IPS-NIHi11 (cell line): ENCODE measurements at regions not wholly inside any gene's neighbourhood (a gene's known extent, or its start where the extent isn't known, plus 50 kb on each side); places are given as distances from the start of the nearest gene placed in this dataset.

Source experiments
- DNase-seq: peaks from one replicate; pipeline ENCODE4 v3.0.0; 2012; ENCODE audit warnings: mixed read lengths, low spot score

DNA sequence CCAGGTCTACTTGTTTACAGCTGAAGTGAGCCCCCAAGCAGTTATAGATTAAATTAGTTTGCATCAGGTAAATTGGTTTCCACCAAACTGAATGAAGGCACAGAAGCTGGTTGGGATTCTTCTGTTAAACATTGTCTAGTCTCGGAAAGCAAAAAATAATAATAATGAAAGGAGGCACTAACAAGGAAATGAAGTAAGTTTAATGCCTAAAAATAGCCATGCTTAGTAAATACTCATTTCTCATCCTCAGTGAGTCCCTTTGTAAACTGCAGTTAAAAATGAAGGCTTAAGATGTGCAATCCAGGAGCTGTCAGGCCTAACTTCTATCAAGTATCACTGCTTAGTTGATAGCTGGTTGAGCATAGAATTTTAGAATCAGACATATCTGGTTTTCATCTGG, 113.5 kb downstream of the BTG1 start:
- no peak for DNase-seq

DNA sequence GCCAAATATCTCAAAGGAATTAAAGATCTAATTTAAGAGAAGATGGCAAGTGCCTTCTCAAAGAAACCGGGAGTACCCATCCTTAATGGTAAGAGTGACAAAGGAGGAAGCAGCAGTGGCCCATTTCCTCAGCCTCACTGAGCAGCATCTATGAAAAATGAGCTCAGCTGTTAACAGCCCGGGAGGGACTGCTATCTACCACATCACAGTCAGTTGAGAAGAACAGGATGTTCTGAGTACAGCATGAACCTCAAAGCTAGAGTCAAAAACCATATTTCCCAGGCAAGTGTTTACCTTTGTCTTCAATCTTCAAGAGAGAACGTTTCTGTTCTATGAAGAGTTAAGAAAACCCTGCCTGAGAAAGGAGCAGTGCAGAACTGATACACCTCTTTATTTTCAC, 115.0 kb downstream of the BTG1 start:
- no peak for DNase-seq

DNA sequence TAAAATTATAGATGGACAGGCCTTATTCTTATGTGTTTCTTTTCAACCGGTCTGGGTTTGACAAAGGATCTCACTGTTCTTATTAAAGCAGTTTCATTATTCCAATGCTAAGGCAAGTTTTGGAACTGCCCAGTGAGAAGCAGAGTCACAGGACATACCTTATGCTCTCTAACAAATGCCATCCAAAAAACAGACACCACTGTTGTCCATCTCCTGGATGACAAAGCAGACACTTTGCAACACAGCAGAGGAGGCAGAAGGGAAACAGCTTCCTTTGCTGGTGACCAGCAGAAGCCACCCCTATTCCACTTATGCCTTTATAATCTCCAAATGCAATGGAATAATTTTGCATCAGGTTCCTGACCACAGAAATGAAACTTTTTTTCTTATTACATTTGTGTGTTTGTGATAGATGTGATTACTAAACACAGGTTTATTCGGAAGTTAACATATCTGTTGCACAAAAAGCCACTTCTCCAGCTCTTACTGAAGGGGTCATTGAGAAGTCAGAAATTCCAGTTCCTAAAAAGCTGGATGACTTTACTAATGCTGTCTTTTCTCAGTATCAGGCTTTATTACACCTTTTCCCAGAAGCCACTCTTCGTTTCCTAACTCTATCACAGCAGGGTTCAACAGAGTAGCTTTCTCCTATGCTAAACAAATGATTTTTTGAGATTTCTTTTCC, 115.6 kb downstream of the BTG1 start:
- DNase-seq: no peak

DNA sequence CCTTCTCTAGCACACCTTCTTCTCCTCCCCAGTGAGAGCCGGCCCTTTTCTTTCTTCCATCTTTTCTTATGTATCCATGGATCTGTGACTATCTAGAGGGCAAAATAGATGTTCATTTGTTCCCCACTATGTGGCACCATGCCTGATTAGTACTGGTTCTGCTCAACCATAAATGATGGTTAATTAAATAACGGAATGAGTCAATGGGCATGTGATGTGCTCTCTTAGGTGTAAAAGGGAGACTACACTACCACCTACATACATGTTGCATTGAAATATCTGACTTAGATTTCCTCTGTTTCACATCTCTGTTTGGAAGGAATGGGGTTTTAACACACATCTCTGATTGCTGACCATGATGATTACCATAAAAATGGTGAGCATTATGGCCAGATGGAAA, 116.5 kb downstream of the BTG1 start:
- no peak for DNase-seq

DNA sequence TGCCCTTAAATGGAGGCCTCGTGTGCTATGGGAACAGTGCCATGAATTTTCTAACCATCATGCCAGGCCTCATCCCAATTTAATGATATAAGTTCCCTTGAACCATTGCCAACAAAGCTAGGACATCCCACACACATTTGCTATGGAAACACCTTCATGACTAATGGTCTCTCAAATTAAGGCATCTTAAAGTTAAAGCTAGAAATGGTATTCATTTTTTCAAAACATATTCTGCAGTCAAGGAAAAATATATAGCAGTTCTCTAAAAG, 117.3 kb downstream of the BTG1 start:
- no peak for DNase-seq

DNA sequence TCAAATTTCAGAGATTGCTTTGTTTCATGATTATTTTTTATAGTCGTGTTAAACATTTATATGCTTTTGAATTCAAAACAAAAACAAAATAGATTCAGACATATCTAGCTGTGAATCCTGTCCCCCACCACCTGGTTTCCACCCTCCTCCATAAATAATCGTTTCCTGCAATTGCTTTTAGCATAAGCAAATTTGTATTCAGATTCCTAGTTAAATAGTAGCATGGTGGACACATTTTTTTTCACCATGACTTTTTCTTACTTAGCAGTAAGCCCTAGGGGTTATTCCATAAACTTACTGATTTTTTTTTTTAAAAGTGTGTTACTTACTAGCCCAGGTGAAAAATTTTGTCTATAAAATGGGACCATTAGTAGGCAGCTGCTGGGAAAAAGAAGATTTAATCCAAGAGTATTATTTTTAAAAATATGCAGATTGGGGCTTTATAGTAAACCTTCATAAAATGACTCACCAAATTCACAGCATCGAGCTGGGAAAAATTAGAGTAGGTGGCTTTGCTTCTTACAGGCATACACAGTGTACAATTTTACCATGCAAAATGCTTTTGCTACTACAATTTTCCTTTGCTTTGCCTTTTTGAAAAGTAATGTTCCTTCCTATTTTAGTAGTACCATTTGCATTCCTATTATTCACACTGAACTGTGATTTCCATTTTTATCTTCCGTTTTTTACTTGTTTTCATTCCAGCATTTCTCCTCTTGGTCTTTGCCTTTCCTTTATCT, 117.8 kb downstream of the BTG1 start:
- DNase-seq: no peak

DNA sequence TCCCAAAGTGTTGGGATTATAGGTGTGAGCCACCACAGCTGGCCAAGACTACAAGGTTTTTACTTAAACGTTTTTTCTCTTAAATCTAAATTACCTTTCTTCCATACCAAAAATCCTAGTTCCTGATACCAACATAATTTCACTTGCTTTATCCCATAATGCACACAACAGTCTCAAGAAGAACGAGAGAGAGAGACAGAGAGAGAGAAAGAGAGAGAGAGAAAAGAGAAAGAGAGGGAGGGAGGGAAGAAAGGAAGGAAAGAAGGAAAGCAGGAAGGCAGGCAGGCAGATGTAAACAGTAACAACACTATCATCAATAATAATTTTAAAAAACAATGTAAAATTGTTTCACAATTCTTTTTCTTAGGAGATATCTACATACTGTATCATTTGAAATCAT, 118.4 kb downstream of the BTG1 start:
- no peak for DNase-seq

DNA sequence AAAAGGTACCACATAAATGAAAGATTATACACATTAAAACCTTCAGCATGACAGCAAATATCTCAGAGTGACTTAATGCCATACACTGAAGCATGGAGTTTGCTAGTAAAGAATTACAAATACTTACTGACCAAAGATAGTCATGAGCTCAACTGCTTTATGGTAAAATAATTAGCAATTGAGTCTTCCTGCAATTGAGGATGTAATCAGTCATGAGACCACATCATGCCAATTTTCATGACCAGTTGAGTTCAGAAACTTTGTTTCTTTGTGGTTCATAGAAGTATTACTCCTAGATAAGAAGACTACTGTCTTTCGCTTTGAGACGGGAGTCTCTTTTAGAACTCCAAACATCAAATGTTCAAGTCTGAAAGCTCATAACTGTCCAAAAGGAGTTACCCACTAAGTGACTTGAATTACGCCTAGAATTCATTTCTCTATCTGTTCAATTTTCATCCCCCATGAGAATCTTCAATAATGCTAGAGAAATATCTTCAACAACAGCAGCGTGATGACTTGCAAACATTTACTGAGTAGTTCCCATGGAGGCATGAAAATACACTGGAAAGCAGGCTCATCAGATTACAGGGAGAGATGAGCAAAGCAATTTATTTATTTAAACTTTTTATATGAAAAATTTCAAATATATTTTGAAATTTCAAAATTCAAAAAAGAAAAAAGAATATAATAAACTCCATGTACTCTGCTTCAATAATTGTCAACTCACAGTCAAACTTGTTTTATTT, 120.0 kb downstream of the BTG1 start:
- DNase-seq: no peak

DNA sequence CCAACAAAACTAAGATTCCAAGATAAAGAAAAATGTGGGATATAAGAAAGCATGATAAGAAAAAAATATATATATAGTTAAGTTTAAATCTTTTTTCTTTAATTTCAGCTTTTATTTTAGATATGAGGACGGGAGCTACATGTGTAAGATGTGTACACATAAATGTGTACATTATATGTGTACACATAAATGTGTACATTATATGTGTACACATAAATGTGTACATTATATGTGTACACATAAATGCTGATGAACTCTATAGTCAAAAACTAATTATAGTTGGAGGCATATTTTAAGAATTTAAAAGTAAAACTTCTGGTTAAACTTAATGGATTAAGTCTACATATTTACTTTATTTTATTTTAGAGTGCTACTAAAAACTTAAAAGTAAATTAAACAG, 123.6 kb downstream of the BTG1 start:
- DNase-seq: no peak

DNA sequence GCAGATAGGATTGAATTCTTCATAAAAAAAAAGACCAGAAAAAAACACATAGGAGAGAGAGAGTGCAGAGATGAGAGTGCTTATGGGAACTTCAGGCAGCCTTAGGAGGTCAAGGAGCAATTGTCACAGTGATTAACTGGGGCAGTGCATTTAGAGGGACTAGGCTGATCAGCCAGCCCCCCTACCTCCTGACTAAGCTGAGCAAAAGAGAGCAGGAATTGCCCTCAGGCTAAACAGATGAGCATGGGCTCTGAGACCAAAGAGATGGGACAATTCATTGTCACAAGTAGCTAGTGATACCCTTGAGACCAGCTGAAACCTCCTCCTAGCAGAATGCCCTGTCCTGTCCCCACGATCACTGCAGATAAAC, 124.0 kb downstream of the BTG1 start:
- peak; percentile 63 for DNase-seq

DNA sequence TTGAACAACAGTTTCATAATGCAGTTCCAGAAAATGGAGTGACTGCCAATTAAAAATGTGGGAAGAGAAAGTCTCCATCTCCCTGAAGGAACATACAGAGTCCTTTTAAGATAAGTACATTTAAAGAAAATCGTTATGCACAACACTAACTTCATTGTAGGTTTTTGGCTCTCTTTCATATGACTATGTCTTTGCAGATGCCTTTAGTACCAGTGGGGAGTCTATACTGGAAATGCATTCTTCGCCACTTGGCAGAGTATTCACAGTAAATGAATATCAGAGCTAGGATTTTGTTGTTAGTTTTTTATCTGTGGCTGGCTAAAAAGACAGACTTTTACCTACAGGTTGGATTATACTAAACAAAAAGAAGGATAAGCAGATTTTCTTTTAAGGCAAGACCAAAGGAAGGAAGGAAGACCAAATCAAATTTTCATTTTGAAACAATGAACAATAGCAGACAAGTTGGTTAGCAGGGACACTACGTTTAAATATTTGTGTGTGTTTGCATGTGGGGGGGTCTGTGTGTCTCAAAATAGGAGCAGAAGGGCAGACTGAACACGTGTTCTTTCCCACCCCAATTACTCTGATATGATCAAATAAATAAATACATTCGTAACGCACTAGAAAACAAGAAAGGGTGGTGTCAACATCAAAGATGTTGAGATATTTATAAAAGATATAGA, 124.5 kb downstream of the BTG1 start:
- DNase-seq: no peak

DNA sequence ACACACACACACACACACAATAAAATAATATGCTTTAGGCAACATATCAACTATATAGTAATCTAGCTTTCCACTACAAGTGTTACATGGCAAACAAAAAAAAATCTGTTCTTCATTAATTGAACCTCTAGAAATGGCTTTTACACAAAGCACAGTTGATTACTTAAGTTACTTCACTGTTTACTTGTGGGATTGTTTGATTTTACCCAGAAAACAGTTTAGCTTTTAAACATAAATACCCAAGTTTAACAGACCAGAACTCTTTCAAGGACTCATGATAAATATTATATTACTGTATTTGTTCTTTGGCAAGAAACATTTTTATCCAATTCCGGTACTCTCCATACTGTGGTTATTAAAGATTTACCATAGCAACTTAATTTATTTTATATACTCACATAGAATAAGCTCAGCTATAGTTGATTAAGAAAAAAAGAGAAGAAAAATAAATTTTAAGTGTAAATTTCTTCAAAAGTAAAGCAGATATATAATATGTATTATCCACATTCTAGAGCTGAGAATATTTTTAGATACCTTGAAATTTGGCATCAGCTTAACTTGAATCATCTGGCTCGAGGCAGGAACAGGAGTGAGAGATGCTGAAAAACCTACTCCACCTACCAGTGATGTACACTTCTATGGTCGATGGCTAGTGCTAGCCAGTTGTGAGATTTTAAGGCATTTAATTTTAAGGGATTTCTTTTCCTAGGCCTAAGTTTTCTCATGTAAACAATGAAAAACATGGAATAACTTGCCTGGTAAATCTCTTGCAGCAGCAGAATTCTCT, 126.0 kb downstream of the BTG1 start:
- DNase-seq: no peak

DNA sequence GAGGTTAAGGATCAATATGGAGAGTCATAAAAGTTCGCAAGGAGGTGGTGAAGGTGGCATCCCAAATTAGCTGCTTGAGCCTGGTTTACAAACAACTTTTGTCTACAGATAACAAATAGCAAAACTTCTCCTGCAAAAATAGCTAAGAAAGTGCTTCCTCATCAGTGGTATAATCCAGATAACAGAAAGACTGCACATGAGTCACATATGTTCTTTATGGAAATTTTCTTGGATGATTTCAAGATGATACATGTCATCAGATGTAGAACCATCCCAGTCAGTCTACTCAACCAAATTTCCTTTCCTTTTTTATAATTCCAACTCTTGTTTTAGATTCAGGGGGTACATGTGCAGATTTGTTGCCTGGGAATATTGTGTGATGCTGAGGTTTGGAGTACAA, 133.0 kb downstream of the BTG1 start:
- DNase-seq: no peak

DNA sequence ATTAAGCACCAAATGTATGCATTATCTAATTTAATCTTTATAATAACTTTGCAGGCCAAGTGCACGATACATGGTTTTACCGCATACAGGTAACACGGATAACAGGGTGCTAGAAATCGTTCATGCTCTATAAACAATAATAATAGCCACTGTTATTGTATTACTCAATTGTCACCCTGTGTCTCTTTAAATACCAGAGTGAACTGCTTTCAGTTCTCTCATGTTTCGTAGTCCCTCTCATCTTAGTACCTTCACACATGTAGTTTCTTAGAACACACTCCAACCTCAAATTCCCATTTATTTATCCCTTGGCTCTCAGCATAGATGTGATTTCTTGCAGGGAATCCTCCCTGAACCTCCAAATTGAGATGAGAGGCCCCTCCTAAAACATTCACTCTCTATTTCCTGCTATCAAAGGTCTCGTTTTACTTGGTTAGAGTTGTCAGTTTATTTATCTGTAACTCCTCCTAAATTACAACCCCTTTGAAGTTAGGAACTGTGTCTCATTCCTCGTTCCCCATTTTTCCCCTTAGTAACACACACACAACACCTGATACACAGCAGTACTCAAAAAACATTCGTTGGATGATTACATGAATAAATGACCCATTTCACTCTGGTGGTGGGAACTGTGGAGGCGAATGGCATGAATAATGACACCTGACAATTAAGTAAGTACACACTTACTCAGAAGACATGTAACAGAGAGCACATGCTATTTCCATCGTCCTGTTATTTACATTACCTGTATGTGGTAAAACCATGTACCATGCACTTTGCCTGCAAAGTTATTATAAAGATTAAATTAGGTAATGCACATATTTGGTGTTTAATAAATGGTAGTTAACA, 134.6 kb downstream of the BTG1 start:
- DNase-seq: no peak

DNA sequence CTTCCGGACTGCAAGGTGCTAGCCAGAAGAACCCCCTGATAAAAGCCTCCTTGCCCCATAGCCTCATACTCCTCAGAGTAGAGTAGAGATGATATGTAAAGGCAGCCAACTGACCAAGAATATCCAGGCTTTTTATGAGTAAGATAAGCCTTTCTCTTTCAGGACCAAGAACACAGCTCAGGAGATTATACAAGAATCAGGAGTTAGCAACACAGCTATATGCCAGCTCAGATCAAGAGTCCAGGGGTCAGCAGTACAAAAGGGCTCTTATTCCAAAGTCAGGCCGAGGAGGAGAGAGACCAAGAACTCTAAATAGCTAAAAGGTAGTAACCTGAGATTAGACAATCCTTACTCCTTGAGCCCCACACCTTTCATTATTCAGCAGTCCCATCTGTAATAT, 135.3 kb downstream of the BTG1 start:
- no peak for DNase-seq

DNA sequence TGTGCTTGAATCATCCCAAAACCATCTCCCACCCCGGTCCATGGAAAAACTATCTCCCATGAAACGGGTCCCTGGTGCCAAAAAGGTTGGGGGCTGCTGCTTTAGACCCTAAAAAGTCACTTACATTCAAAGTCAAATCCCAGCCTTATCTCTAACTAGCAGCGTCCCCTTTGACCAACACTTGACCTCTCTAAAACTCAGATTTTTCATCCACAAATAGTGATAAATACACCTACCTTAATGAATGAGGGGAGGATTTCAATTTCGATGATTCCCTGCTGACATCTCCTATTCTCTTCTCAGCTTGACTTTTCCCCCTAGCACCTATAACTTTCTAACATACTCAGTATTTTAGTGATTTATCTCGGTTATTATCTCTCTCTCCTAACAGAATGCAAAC, 137.3 kb downstream of the BTG1 start:
- no peak for DNase-seq

DNA sequence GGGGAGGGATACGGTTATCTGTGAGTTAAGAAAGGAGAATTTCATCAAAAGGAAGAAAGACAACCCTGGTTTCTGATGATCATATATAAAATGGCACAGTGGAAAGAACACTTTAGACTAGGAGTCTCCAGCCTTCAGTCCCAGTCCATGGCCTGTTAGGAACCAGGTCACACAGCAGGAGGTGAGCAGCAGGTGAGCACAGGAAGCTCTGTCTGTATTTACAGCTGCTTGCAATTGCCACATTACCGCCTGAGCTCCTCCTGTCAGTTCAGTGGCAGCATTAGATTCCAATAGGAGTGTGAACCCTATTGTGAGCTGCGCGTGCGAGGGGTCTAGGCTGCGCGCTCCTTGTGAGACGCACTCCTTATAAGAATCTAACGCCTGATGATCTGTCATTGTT, 137.9 kb downstream of the BTG1 start:
- DNase-seq: no peak

DNA sequence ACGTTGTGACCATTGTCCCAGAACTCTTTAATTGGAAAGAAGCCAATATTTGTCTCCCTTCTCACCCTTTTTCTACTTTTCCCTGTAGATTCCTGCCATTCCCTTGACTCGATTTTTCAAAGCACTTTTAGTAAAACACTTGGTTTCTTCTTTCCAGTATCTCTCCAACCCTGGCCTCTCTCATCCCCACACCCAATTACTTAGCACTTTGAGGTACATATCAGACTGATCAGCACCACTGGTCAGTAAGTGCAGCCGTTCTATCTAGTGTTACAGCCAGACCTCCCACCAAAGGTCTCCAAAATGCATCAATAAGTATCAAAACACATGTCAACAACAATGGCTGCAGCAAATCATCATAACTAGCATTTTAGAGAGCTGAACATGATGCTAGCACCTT, 141.9 kb downstream of the BTG1 start:
- no peak for DNase-seq

DNA sequence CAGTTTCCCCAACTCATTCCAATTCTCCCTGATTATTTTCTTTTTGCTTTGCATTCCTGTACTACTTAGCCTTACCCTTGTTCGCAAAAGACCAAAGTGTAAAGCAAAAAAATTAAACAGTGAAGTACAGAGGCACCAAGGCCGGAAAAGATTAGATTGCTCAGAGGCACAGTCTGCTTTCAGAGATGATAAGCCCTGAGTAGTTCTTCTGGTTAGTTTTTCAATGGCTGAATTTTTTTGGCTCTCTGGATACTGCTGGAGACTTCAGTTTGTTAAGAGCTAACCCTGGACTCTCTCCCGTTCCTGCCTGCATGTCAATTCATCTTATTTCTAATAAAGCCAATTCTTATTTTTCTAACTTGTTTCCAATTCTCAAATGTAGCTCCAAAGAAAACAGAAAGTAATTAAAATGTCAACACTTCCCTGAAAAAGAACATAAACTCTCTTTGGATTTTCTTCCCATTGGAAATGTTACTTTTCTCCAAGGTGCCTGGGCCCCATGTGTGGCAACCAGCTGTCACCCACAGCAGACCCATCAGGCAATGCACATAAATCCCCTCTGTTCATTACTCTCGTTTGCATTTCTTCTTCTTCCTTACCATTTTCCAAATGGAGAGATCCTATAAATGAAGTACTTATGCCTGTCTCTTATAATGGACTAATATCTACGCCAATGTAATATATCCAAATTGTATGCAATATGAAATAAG, 142.8 kb downstream of the BTG1 start:
- no peak for DNase-seq

DNA sequence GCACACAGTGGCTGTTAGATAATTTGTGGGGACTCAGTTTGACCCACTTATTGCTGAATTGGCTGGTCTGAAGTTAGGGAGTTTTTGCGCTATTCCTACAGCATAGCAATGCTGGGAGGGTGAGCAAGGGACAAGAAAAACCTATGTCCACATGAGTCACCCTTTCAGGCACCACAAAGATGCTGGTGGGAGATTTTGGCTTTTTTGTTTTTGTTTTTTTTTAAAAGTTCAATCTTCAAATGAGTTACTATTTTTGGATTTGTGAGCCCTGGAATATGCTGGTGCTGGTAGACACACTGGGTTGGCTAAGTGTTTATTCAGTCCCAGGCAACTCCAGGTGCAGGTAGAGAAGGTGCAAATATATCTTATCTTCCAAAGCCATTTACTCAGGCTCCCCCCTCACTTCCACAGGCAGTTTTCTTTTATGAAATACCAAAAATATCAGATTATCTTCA, 143.4 kb downstream of the BTG1 start:
- DNase-seq: no peak

DNA sequence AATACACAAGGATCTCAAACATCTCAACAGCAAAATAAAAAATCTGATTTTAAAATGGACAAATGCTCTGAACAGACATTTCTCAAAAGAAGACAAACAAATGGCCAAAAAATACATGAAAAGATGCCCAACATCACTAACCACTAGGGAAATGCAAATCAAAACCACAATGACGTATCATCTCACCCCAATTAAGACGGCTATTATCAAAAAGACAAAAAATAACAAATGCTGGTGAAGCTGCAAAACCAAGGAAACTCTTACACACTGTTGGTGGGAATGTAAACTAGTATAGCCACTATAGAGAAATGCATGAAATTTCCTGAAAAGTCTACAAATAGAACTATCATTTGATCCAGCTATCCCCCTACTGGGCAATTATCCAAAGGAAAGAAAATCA, 145.0 kb downstream of the BTG1 start:
- DNase-seq: no peak
